ENCODE measurements at regions not wholly inside any gene's neighbourhood (a gene's known extent, or its start where the extent isn't known, plus 50 kb on each side); places are given as distances from the start of the nearest gene placed in this dataset.

- Histone ChIP-seq H3K9ac (ENCODE audit: low read length) (no peak overlapping the region), H3K4me1 (ENCODE audit: control insufficient read depth in 1 of 2, insufficient read depth in 2 of 2, low read length in 2 of 2) (no peaks in the 10 kb centered on the region), H3K4me3 (replicated peaks in 1 of 2; ENCODE audit: low read depth in 1 of 2, low read length in 2 of 2) (no peak overlapping the region), H3K9me3 (ENCODE audit: control insufficient read depth in 1 of 2, insufficient read depth in 1 of 2, low read depth in 1 of 2, low read length in 2 of 2) (no peaks in the 10 kb centered on the region), H3K4me2 (ENCODE audit: low read length) (no peak overlapping the region), H3K9me2 (ENCODE audit: insufficient read depth) (no peaks in the 10 kb centered on the region), H3K27ac (ENCODE audit: low read depth, low read length) (no peak overlapping the region), H3K36me3 (ENCODE audit: control insufficient read depth in 1 of 2, insufficient read depth in 2 of 2, low read length in 2 of 2) (no peaks in the 10 kb centered on the region), H3K79me2 (ENCODE audit: insufficient read depth, low read length) (no peaks in the 10 kb centered on the region), H3K27me3 (ENCODE audit: insufficient read depth, low read length) (0 out of 2 replicates have a peak, but pooled peaks cover 9% of the 10 kb centered on the region), H2AFZ (ENCODE audit: low read depth, low read length, poor library complexity, severe bottlenecking) (no peak overlapping the region), H4K20me1 (ENCODE audit: insufficient read depth) (no peaks in the 10 kb centered on the region)
- ATAC-seq (no peak), DNase-seq (ENCODE audit: low read depth, low spot score) (no peak)
- intact Hi-C loops (cut with micrococcal nuclease): no loop called here
- no peak for TF ChIP-seq SIN3A (IDR thresholded peaks at IDR 0.05; ENCODE audit: low read depth)
- TF ChIP-seq ELF1 (IDR thresholded peaks at IDR 0.05; ENCODE audit: borderline replicate concordance, low read depth): no peak
- no peak for TF ChIP-seq POLR2AphosphoS5 (IDR thresholded peaks at IDR 0.05; ENCODE audit: low read depth, low read length)
- no peak for TF ChIP-seq ZFX (IDR thresholded peaks at IDR 0.05)
- no peak for TF ChIP-seq POLR2A (IDR thresholded peaks at IDR 0.05; ENCODE audit: borderline replicate concordance, extremely low read depth, insufficient read depth, insufficient read length)
- no peak for TF ChIP-seq SRF (IDR thresholded peaks at IDR 0.05; ENCODE audit: low read depth)
- TF ChIP-seq CBX3 (IDR thresholded peaks at IDR 0.05; ENCODE audit: low read depth): no peak
- TF ChIP-seq EZH2phosphoT487 (IDR thresholded peaks at IDR 0.05; ENCODE audit: borderline replicate concordance): no peak
- no peak for TF ChIP-seq RAD21 (IDR thresholded peaks at IDR 0.05; ENCODE audit: low read depth)
- TF ChIP-seq, protein P1, sequence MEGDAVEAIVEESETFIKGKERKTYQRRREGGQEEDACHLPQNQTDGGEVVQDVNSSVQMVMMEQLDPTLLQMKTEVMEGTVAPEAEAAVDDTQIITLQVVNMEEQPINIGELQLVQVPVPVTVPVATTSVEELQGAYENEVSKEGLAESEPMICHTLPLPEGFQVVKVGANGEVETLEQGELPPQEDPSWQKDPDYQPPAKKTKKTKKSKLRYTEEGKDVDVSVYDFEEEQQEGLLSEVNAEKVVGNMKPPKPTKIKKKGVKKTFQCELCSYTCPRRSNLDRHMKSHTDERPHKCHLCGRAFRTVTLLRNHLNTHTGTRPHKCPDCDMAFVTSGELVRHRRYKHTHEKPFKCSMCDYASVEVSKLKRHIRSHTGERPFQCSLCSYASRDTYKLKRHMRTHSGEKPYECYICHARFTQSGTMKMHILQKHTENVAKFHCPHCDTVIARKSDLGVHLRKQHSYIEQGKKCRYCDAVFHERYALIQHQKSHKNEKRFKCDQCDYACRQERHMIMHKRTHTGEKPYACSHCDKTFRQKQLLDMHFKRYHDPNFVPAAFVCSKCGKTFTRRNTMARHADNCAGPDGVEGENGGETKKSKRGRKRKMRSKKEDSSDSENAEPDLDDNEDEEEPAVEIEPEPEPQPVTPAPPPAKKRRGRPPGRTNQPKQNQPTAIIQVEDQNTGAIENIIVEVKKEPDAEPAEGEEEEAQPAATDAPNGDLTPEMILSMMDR (IDR thresholded peaks at IDR 0.05 in 2 of 3, conservative IDR thresholded peaks at IDR 0.05 in 1 of 3; ENCODE audit: borderline replicate concordance in 1 of 3, insufficient read depth in 1 of 3, low read depth in 2 of 3, low read length in 2 of 3): no peak
- TF ChIP-seq ZNF274 (IDR thresholded peaks at IDR 0.05; ENCODE audit: low read depth, low read length): no peak
- BruUV-seq (replicated peaks): no TSS peak
- ChIA-PET RAD21 (ENCODE audit: low non-redundant PET in 1 of 2, low total read pairs in 2 of 2, uncharacterized antibody in 2 of 2, unreplicated experiment in 2 of 2) (no interaction called here), POLR2A (no interaction called here), CTCF (no interaction called here)
Observed at GRCh38 chr3:22980346-22980745, 222.8 kb upstream of the UBE2E2 start.
